HG02885 (cell line): ENCODE measurements at regions not wholly inside any gene's neighbourhood (a gene's known extent, or its start where the extent isn't known, plus 50 kb on each side); places are given as distances from the start of the nearest gene placed in this dataset.

Experiments used
- ATAC-seq: cut with Tn5 transposase; IDR thresholded peaks from one replicate; pipeline ENCODE4 v1.9.1; 2021; ENCODE audit warnings: mild to moderate bottlenecking; ENCODE audit not compliant: unreplicated experiment, poor library complexity

DNA sequence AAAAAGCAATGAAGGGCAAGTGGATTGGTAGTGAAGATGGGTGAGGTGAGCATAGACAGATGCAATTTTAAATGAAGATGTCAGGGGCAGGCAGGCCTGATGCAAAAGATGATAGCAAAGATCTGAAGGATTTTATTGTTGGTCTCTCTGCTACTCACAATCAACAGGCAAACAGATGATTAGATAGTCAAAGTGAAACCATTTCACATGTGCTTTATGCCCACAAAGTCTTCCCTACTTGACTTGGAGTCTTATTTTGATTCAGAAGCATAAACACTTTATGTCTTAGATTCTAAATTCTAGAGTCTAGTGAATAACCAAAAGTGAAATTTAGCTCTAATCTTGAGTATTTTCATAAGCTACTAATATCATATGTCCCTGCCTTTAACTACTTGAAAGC is 153.8 kb upstream of the HNRNPA3 start:
- peak; percentile 77 for ATAC-seq

DNA sequence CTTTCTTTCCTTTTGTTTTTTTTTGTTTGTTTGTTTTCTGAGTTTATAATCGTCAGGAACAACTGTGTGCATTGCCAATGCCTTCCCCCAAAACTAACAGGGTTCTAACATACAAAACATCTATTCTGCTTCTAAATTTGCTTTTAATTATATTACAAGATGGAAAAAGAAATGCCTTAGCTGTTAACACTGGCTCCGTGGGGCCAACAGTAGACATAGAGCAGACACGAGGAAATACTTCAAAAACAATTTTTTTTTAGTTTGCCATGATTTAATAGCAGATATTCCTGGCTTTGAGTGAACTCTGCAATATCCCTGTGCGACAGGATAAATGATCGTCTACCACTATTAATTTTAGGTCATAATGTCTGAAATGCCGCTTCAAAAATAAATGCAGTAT is 153.3 kb upstream of the HNRNPA3 start:
- ATAC-seq, result no peak

DNA sequence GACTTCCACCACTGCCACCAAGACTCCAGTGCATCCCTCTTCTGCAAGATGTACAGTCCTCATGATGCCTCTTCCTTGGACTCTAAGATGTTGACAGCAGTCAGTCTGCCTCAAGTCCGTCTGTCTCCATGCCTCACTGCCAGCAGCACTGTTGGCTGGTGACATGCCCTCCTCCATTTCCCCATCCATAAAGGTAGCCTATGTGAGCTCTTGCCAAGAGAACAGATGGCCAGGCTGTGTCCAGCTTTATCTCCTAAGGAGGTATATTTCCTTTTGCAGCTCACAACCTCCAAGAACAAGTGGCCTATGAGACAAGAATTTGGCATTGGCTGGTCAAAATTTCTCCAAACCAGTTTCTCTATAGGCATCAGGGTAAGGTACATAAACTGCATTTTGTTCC is 149.3 kb upstream of the HNRNPA3 start:
- ATAC-seq, result no peak

DNA sequence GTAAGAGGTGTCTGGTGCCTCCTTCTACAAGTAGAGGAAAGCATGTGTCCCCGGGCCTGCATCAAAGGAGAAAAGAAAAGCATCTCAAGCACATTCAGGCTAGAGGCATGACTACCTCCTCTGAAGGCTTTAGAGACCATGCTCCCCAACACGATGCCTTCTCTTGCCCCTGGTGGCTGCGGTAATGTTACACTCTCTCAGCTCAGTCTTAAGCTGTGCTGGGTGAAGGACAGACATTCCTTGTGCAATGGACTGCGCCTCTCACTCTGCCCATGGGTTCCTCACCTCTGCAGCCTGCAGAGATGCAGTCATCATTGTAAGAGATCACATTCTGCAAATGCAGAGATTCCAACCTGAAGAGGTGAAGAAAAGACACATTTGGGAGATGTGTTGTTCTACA is 148.2 kb upstream of the HNRNPA3 start:
- no peak for ATAC-seq

DNA sequence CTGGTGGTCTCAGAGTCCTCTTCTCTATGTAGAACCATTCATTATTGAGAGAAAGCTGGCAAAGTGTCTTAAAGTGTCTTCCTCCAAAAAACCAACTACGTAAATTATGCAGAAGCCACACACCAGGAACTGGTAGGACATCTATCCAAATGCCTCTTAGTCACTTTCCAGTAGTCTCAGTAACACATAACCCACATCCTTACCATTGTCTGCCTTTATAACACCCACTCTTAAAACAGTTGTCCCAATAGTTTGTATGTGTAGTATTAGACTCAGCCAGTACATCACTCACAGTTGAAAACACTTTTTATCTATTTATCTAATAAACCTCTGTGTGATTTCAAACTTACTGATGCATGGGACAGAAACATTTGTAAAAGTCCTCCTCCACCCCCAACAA is 143.6 kb upstream of the HNRNPA3 start:
- ATAC-seq, result no peak

DNA sequence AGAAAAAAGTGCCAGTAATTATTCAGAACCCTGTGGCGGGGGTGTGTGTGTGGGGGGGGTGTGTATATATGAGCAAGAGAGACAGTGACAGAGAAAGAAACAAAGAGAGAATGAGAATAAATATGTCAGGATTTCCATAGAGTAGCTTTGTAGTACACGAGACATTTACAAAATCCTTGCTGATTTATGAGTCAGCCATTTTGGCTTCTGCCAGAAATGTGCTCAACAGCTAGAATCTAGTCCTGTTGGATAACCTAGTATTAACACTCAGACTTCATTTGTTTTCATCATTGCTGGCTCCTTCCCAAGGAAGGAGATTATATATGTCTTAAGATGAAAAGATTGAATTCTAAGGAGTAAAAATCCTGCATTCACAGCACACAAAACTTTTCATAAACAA is 140.5 kb upstream of the HNRNPA3 start:
- no peak for ATAC-seq

DNA sequence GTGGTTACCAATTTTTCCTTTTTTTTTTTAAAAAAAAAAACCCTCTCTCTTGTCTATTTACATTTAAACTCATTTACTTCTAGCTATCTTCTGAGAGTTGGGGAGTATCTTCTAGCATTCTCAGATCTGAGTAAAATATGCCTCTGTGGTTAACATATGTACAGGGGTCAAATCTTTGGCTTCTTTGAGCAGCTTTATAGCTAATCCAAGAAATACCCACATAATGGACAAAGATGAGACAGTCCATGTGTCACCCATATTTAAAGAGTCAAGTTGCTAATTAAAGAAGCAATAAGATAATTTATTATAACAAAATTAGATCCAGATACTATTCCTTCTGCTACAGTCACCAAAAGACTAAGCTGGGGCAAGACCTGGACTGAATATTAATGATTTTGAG is 139.0 kb upstream of the HNRNPA3 start:
- ATAC-seq, result no peak

DNA sequence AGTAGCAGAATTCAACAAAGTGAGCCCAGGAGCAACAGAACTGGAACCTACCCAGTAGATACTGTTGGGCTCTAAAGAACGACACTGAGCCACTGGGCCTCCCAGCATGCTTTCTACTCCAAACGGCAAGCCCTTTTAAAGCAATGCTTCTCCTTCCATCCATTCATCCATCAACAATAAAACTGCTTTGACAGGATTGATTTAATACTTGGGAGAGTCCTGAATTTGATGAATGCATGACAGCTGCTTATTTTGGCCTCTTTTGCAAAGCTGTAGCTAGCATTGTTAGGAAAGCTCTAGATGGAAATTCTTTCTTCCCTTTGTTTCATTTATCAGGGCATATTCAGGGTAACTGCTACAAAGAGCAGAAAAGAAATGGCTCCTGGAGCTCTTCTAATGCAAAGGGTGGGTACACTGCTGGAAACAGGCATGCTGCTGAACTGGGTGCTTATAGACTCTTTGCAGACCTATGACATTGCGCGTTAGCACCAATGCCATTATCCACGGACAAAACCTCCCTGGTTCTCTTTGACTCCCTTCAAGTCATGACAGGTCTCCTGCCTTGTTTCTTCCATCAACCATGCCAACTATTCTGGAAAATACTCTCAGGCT is 138.4 kb upstream of the HNRNPA3 start:
- ATAC-seq, result no peak

DNA sequence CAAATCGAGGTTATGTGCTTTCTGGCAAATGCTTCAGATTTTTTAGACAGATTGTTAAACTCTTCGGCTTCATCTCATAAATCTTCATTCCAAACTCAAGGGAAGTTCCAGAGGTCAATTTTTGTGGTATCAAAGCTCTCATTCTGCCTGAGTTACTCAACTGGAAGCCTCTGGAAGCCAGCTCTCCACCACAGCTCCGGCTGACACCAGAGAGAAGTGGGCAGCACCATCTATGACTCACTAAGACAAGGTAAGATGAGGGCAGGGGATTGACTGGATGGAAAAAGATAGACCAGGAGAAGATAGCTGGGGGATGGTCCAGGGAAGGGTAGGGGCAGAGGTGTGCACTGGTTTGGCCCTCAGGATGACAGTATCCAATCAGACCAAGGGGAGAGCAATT is 137.3 kb upstream of the HNRNPA3 start:
- ATAC-seq, result no peak

DNA sequence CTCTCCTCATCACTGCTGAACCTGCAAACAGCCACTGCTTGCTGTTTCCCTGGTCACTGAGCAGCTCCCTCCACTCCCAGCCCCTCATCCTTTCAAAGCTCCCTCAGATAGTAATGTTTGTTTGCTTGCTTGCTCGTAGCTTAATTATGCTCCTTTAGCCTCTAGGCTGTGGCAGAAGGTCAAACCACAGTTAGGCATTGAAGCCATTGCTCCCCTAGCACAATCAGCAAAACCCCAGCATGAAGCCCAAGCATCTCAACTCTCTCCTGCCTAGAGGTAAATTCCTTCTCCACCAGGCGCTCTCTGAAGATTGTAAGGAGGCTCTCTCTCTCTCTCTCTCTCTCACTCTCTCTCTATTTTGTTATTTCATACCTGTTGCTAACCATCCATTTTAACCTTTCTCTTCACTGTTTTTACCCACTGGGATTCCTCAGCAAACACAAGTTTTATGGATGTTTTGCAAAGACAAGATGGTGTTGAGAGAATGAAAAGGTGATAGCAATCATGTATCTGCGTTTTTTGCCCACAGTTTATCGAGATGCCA is 135.9 kb upstream of the HNRNPA3 start:
- ATAC-seq, result no peak

DNA sequence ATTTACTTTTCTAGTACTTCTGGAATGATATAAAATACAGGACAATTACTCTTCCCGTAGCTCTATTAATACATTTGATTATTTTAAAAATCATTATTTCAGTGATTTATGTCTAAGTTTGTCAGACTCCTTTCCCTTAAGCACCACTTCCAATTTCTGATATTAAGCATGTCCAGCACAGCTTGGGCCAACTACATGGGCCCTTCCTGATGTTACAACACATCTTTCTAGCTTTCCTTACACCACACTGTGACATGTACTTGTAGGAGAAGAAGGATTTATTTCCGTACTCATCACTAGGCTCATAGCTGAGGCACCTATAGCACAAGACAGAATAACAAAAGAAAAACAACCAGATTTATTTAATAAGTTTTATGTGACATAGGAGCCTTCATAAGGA is 134.8 kb upstream of the HNRNPA3 start:
- no peak for ATAC-seq

DNA sequence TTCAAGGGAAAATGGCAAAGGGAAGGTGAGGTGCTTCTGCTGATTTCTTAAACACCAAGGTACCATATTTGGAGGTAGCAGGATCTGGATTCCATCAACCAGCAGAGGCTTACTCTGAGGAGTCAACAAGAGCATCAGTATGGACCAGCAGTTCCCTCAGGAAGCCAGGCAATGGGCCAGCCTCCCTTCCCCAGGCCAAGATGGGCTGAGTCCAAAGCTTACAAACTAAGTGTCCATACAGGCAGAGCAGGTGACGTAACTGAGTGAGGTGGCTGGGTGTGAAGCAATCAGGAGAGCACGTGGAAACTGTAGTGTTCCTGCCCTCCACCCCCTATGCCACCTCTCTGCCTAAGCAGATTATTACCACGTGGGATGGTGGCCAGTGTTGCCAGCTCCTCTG is 134.2 kb upstream of the HNRNPA3 start:
- ATAC-seq, result no peak

DNA sequence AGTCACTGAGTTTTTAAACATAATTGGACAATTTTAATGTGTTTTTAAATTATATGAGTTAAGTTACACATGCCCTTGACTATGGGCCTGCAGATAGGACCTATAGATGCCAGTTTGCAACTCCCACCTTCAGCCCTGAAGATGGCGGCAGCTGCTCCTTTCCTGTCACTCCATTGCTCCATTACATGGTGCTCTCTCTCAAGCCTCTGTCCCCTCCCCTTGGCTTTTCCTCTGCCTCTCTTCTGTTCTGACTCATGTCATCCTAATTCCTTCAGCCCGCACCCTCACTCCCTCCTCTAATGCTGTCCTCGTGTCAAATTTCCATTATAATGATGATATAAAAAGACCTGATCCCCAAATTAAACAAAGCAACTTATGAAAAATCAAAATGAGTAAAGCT is 133.7 kb upstream of the HNRNPA3 start:
- no peak for ATAC-seq

DNA sequence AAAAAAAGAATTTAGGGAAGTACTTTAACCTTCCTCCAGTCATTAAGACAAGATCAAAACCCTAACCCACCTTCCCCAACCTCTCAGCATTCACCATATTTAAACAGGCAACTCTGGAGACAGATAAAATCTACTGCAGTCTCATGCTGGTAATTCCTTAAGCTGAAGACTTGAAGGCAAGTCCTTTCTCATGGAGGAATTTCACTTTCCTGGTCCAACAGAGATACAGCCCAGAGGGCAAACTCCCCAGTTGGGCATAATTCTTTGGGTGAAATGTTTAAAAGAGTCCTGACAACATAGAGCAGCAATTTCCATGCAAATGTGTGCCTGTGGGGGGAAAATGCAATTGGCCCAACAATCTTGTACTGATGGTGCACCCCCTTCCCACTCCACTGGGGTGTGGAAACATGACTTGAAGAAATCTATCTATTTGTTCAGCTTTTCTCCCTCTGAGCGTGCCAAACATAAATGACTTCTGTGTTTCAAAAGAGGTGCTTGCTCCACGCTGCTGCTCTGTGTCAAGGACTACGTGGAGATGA is 131.8 kb upstream of the HNRNPA3 start:
- ATAC-seq, result no peak

DNA sequence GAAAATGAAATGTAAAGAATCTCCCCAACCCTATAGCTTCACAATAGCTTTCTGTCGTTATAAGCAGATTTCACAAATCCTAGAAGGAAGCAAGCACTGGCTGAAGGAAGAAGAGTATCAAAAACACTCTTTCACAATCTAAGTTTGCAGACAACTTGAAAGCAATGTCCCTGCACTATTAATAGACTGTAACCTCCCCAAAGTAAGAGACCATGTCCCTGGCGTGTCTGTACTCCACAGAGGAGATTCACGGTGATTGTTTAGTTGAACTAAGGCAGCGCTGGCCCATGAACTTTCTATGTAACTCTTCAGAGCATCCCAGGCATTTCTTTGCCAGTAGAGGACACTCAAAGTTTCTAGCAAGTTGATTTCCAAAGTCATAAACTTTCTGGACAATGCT is 128.0 kb upstream of the HNRNPA3 start:
- ATAC-seq, result no peak

DNA sequence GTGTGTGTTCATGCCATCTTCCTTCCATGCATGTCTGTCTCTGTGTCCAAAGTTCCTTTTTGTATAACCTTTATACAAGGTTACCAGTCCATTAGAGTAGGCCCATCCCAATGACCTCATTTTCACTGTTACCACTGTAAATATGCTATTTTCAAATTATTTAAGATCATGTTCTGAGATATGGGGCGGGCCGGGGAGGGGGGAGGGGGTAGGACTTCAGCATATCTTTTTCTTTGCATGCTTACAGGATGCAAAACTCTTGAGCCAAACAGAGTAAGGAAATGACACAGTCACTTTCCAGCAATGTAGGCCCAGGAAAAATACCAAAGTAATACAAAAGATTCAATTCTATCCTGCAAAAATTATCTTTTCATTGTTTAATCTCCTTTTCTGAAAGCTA is 124.1 kb upstream of the HNRNPA3 start:
- no peak for ATAC-seq

DNA sequence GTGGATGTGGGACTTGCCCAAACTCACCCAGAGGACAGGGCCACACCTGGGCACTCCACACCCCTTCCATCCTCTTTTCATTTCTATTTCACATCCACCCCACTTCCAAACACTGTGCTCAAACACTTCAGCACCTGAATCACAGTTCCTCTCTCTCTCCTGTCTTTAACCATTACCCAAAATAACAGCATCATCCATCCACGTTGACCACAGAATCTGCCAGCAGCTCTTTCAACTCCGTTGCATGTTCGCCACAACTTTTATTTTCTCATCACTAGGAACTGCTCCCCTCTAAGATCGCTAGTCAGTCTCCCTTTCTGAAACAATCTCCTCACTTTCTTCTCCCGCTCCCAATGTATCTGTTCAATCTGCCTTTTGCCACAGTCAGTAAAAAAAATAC is 121.6 kb upstream of the HNRNPA3 start:
- ATAC-seq, result no peak

DNA sequence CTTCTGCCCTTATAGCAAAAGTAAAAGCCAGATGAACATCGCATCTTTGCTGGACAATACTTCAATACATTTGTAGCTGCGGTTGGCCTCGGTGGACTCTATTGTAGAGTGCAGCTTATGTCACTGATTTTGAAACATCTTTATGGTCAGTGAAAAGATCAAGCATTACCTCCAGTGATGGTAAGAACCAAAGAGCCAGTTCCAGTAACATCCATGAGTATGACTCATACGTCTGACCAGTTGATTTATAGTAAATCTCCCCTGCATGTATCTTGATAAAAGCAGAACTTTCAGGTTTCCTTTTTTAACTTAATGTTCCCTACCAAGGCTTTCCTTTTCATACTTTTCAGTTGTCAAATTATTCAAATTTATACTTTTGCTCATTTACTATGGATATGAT is 119.2 kb upstream of the HNRNPA3 start:
- ATAC-seq, result no peak

DNA sequence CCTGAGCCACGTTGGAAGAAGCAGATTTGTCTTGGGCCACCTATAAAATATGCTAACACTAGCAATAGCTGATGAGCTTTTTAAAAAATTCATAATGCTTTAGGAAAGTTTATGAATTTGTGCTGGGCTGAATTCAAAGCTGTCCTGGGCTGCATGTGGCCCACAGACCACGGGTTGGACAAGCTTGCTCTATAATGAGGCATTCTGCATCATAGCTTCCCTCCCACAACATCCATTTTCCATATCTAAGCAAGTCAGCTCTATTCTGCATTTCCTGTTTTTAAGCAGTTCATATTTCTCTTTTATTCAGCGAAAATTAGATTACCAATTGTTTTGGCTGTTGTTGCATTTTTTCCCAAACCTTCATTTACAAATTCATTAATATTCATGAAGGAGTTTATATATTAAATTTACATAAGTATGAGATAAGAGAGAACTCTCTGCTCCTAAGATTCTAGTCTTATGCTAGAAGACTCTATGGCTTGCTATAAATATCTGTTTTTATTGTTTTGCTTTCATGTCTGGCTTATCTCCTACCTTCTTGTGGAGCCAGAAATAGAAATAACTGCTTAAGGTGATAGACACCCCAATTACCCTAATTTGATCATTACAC is 114.5 kb upstream of the HNRNPA3 start:
- ATAC-seq, result no peak

DNA sequence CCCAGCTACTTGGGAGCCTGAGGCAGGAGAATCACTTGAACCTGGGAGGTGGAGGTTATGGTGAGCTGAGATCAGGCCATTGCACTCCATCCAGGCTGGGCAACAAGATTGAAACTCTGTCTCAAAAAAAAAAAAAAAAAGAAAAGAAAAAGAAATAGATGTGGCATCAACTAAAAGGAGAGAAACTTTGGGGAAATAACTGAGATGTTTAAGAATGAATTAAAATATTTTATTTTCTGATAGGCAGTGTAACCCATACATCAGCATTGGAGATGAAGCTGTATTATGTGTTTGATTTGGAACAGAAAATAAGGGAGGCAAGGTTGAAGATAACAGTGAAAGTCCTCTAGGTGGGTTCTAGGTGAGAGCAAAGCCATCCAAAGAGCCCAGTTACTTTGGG is 110.7 kb upstream of the HNRNPA3 start:
- ATAC-seq, result no peak

DNA sequence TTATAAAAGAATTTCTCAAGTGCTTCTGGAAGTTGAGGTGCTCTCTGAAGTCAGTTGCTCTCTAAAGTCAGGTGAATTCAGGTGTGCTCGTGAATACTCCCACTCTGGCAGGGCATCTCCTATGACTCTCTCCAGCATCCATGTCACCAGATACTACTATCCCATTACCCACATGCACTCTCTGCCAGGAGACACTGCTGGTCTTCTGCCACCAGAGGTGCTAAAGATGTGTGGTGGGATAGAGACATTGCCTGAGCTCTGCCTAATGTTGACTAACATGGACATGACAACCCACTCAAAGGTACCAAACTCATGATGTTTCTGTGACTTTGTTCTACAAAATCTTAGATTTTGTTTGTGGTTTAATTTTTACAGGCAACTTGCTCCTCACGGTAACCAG is 106.4 kb upstream of the HNRNPA3 start:
- peak; percentile 49 for ATAC-seq

DNA sequence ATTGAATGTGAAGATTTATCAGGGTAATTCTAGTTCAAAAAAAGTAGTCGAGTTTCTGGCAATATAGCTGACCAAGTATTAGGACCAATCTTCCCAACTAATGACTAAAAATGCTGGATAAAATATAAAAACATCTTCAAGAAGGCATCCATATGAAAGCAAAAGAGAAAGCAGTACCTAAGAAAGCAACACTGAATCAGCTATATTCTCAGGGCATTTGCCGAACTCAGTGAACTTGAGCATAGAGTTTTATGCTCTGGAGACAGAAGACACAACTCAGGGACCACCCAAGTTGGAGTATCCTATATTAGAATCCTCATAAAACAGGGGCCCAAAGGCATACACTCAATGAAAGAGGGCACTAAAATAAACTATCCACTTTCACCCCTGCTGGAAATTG is 103.7 kb upstream of the HNRNPA3 start:
- no peak for ATAC-seq
